Keratinocyte (primary cell): ENCODE measurements at regions not wholly inside any gene's neighbourhood (a gene's known extent, or its start where the extent isn't known, plus 50 kb on each side); places are given as distances from the start of the nearest gene placed in this dataset.

ENCODE experiments used
- CTCF ChIP-seq, 3 experiments: IDR thresholded peaks in 1 of 3; conservative IDR thresholded peaks in 1 of 3; optimal IDR thresholded peaks in 1 of 3; 2 replicates in 2 of 3; 3 replicates in 1 of 3; pipeline versions ENCODE3 to v1.5.1; 2011; ENCODE audit warnings: low read length in 3 of 3, mild to moderate bottlenecking in 3 of 3, moderate library complexity in 2 of 3, control low read depth in 1 of 3, inconsistent platforms in 1 of 3; ENCODE audit not compliant: insufficient read depth in 2 of 3; ENCODE audit errors: extremely low read depth in 1 of 3
- EZH2 ChIP-seq: IDR thresholded peaks from one replicate; pipeline ENCODE4 v1.6.1; 2012; ENCODE audit warnings: inconsistent platforms, mild to moderate bottlenecking, low read length, moderate library complexity

GRCh38 chr3:124217542-124217941 lies 225.6 kb upstream of the ROPN1 start:
- TF ChIP-seq CTCF (optimal IDR thresholded peaks at IDR 0.05 in 1 of 3, IDR thresholded peaks at IDR 0.05 in 1 of 3, conservative IDR thresholded peaks at IDR 0.05 in 1 of 3; ENCODE audit: extremely low read depth in 1 of 3, insufficient read depth in 2 of 3, low read length in 3 of 3) = no peak
- no peak for TF ChIP-seq EZH2
